Activated naive CD8-positive, alpha-beta T cell treated with anti-CD3 and anti-CD28 coated beads, Interleukin-2, amount 50 U/mL, for 24 hours (primary cell): ENCODE measurements at regions not wholly inside any gene's neighbourhood (a gene's known extent, or its start where the extent isn't known, plus 50 kb on each side); places are given as distances from the start of the nearest gene placed in this dataset.
A peak's percentile ranks its signal among the peaks of the same experiment; 100 is the strongest.

Experiments used
- ATAC-seq: fragments of 150-1000 bp; cut with Tn5 transposase; one replicate; pipeline ENCODE4 v1.10.0; 2021
- DNase-seq: peaks from one replicate; pipeline ENCODE4 v3.0.0; 2021
- H3K27ac Mint-ChIP-seq: one replicate; pipeline ENCODE4 v1.8.0; 2021; ENCODE audit warnings: mild to moderate bottlenecking, mixed read lengths
- H3K27me3 Mint-ChIP-seq: one replicate; pipeline ENCODE4 v1.8.0; 2021; ENCODE audit warnings: mixed read lengths
- H3K36me3 Mint-ChIP-seq: one replicate; pipeline ENCODE4 v1.8.0; 2021; ENCODE audit warnings: low read depth, mixed read lengths
- H3K4me1 Mint-ChIP-seq: one replicate; pipeline ENCODE4 v1.8.0; 2021; ENCODE audit warnings: mixed read lengths
- H3K4me3 Mint-ChIP-seq: one replicate; pipeline ENCODE4 v1.8.0; 2021; ENCODE audit warnings: mild to moderate bottlenecking, moderate library complexity, mixed read lengths
- H3K9me3 Mint-ChIP-seq: one replicate; pipeline ENCODE4 v1.8.0; 2021; ENCODE audit warnings: mixed read lengths

GRCh38 chr2:8158711-8159110 is 523.1 kb upstream of the ID2 start:
- peaks cover 25% of the 10 kb centered on the region for H3K9me3 Mint-ChIP-seq
- H3K4me1 Mint-ChIP-seq: peaks cover 20% of the 10 kb centered on the region
- no peak for DNase-seq
- peaks cover 9% of the 10 kb centered on the region for H3K36me3 Mint-ChIP-seq
- no peak overlapping the region for H3K27ac Mint-ChIP-seq
- H3K4me3 Mint-ChIP-seq: no peak overlapping the region
- ATAC-seq: no peak
- no peaks in the 10 kb centered on the region for H3K27me3 Mint-ChIP-seq

GRCh38 chr2:8159211-8159965 is 522.5 kb upstream of the ID2 start:
- Mint-ChIP-seq H3K27ac (no peak overlapping the region), H3K36me3 (peaks cover 8% of the 10 kb centered on the region), H3K4me1 (peaks cover 15% of the 10 kb centered on the region), H3K27me3 (no peaks in the 10 kb centered on the region), H3K9me3 (peaks cover 20% of the 10 kb centered on the region), H3K4me3 (no peak overlapping the region)
- DNase-seq (no peak), ATAC-seq (no peak)

GRCh38 chr2:8159966-8160603 is 521.8 kb upstream of the ID2 start:
- ATAC-seq (no peak), DNase-seq (no peak)
- H3K4me3 Mint-ChIP-seq: no peak overlapping the region
- H3K36me3 Mint-ChIP-seq: peaks cover 4% of the 10 kb centered on the region
- H3K9me3 Mint-ChIP-seq: peaks cover 15% of the 10 kb centered on the region
- peaks cover 8% of the 10 kb centered on the region for H3K4me1 Mint-ChIP-seq
- no peak overlapping the region for H3K27ac Mint-ChIP-seq
- H3K27me3 Mint-ChIP-seq: no peaks in the 10 kb centered on the region

- H3K4me1 Mint-ChIP-seq: no peaks in the 10 kb centered on the region
- no peak for ATAC-seq
- H3K27me3 Mint-ChIP-seq: no peaks in the 10 kb centered on the region
- no peak for DNase-seq
- H3K27ac Mint-ChIP-seq: no peak overlapping the region
- H3K36me3 Mint-ChIP-seq: no peaks in the 10 kb centered on the region
- H3K9me3 Mint-ChIP-seq: peaks cover 6% of the 10 kb centered on the region
- no peak overlapping the region for H3K4me3 Mint-ChIP-seq
Measured at GRCh38 chr2:8160959-8161358, 520.9 kb upstream of the ID2 start.

- no peak for ATAC-seq
- no peak overlapping the region for H3K27ac Mint-ChIP-seq
Measured at GRCh38 chr2:8162552-8162951, 519.3 kb upstream of the ID2 start.

GRCh38 chr2:8165550-8165949 is 516.3 kb upstream of the ID2 start:
- H3K27me3 Mint-ChIP-seq: no peaks in the 10 kb centered on the region
- H3K27ac Mint-ChIP-seq: no peak overlapping the region
- H3K9me3 Mint-ChIP-seq: no peaks in the 10 kb centered on the region
- ATAC-seq: no peak
- DNase-seq: no peak
- peaks cover 13% of the 10 kb centered on the region for H3K4me1 Mint-ChIP-seq
- H3K4me3 Mint-ChIP-seq: no peak overlapping the region
- H3K36me3 Mint-ChIP-seq: no peaks in the 10 kb centered on the region

More at GRCh38 chr2:8162552-8162951, 519.3 kb upstream of the ID2 start:
- H3K4me1 Mint-ChIP-seq: no peaks in the 10 kb centered on the region
- H3K4me3 Mint-ChIP-seq: no peak overlapping the region
- no peak for DNase-seq
- H3K9me3 Mint-ChIP-seq: no peaks in the 10 kb centered on the region
- no peaks in the 10 kb centered on the region for H3K36me3 Mint-ChIP-seq
- no peaks in the 10 kb centered on the region for H3K27me3 Mint-ChIP-seq

GRCh38 chr2:8168022-8168717 is 513.7 kb upstream of the ID2 start:
- H3K27me3 Mint-ChIP-seq: no peaks in the 10 kb centered on the region
- ATAC-seq (peak; percentile 80), DNase-seq (no peak)
- H3K9me3 Mint-ChIP-seq: no peaks in the 10 kb centered on the region
- H3K4me3 Mint-ChIP-seq: no peak overlapping the region
- no peaks in the 10 kb centered on the region for H3K36me3 Mint-ChIP-seq
- peak overlapping the region; percentile 70 for H3K27ac Mint-ChIP-seq
- peaks cover 13% of the 10 kb centered on the region for H3K4me1 Mint-ChIP-seq

GRCh38 chr2:8168876-8169424 is 512.9 kb upstream of the ID2 start:
- peaks cover 13% of the 10 kb centered on the region for H3K4me1 Mint-ChIP-seq
- no peaks in the 10 kb centered on the region for H3K27me3 Mint-ChIP-seq
- no peak overlapping the region for H3K4me3 Mint-ChIP-seq
- ATAC-seq (no peak), DNase-seq (no peak)
- no peaks in the 10 kb centered on the region for H3K36me3 Mint-ChIP-seq
- no peaks in the 10 kb centered on the region for H3K9me3 Mint-ChIP-seq
- peak overlapping the region; percentile 70 for H3K27ac Mint-ChIP-seq

- no peaks in the 10 kb centered on the region for H3K9me3 Mint-ChIP-seq
- no peaks in the 10 kb centered on the region for H3K36me3 Mint-ChIP-seq
- ATAC-seq (no peak), DNase-seq (no peak)
- H3K27ac Mint-ChIP-seq: no peak overlapping the region
- H3K4me1 Mint-ChIP-seq: peaks cover 13% of the 10 kb centered on the region
- H3K27me3 Mint-ChIP-seq: no peaks in the 10 kb centered on the region
- no peak overlapping the region for H3K4me3 Mint-ChIP-seq
Measured at GRCh38 chr2:8169443-8169842, 512.4 kb upstream of the ID2 start.

- DNase-seq: no peak
- no peak overlapping the region for H3K4me3 Mint-ChIP-seq
- H3K36me3 Mint-ChIP-seq: peaks cover 4% of the 10 kb centered on the region
- peaks cover 9% of the 10 kb centered on the region for H3K9me3 Mint-ChIP-seq
- H3K27ac Mint-ChIP-seq: no peak overlapping the region
- peaks cover 13% of the 10 kb centered on the region for H3K4me1 Mint-ChIP-seq
- peaks cover 2% of the 10 kb centered on the region for H3K27me3 Mint-ChIP-seq
- ATAC-seq: no peak
Measured at GRCh38 chr2:8170552-8171327, 511.1 kb upstream of the ID2 start.

GRCh38 chr2:8171608-8172007 is 510.2 kb upstream of the ID2 start:
- Mint-ChIP-seq H3K36me3 (peaks cover 4% of the 10 kb centered on the region), H3K27ac (no peak overlapping the region), H3K4me1 (peaks cover 14% of the 10 kb centered on the region), H3K27me3 (peaks cover 2% of the 10 kb centered on the region), H3K9me3 (peaks cover 9% of the 10 kb centered on the region), H3K4me3 (no peak overlapping the region)
- DNase-seq: no peak
- ATAC-seq: no peak

GRCh38 chr2:8172661-8173060 is 509.2 kb upstream of the ID2 start:
- Mint-ChIP-seq H3K27me3 (peaks cover 2% of the 10 kb centered on the region), H3K9me3 (peaks cover 9% of the 10 kb centered on the region), H3K36me3 (peaks cover 4% of the 10 kb centered on the region), H3K4me1 (peaks cover 15% of the 10 kb centered on the region), H3K4me3 (no peak overlapping the region), H3K27ac (no peak overlapping the region)
- no peak for ATAC-seq
- DNase-seq: no peak

GRCh38 chr2:8174641-8175257 is 507.1 kb upstream of the ID2 start:
- Mint-ChIP-seq H3K27ac (no peak overlapping the region), H3K9me3 (peaks cover 12% of the 10 kb centered on the region), H3K4me1 (peaks cover 2% of the 10 kb centered on the region), H3K36me3 (peaks cover 4% of the 10 kb centered on the region), H3K4me3 (no peak overlapping the region), H3K27me3 (peaks cover 2% of the 10 kb centered on the region)
- ATAC-seq (no peak), DNase-seq (no peak)

- peaks cover 2% of the 10 kb centered on the region for H3K27me3 Mint-ChIP-seq
- peaks cover 13% of the 10 kb centered on the region for H3K9me3 Mint-ChIP-seq
- ATAC-seq: no peak
- DNase-seq: no peak
- no peak overlapping the region for H3K27ac Mint-ChIP-seq
- no peak overlapping the region for H3K4me3 Mint-ChIP-seq
- peaks cover 2% of the 10 kb centered on the region for H3K4me1 Mint-ChIP-seq
- peaks cover 4% of the 10 kb centered on the region for H3K36me3 Mint-ChIP-seq
Measured at GRCh38 chr2:8176887-8177286, 505.0 kb upstream of the ID2 start.
